ENCODE measurements at regions not wholly inside any gene's neighbourhood (a gene's known extent, or its start where the extent isn't known, plus 50 kb on each side); places are given as distances from the start of the nearest gene placed in this dataset.

DNA sequence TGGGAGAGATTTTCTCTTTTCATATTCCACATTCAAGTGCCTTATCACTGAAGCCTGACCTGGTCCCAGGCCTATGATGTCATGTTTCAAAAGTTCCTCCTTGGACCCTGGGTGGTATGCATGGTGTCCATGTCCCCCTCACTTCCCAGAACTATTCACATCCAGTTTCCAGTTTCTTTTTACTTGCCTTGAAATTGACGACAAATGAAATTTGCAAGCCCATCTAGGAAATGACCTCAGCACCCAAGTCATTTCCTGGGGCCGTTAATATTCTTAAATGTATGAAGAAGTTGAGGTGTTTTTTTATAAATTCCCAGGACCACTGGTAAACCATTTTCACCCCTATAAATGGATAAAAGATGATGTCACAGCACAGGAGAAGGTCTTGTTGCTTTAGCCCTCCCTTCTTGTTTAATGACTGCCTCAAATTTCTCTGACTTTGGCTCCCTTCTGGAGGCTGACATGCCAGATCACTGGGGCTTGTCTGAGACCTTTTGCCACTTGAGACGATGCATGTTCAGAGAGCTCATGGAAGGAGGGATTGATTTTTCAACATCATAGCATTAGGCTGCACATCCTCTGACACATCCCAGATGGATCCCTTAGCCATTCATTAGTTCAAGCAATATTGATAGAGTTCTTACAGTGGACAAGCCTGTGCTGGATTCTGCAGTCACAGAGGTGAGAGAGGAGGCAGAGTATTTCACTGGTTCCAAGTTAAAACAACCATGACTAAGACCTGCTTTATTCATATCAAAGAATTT lies 221.3 kb downstream of the PLPP3 start:
- TF ChIP-seq EZH2 (IDR thresholded peaks at IDR 0.05; ENCODE audit: borderline replicate concordance, low read length) = no peak
- TF ChIP-seq, protein P1, sequence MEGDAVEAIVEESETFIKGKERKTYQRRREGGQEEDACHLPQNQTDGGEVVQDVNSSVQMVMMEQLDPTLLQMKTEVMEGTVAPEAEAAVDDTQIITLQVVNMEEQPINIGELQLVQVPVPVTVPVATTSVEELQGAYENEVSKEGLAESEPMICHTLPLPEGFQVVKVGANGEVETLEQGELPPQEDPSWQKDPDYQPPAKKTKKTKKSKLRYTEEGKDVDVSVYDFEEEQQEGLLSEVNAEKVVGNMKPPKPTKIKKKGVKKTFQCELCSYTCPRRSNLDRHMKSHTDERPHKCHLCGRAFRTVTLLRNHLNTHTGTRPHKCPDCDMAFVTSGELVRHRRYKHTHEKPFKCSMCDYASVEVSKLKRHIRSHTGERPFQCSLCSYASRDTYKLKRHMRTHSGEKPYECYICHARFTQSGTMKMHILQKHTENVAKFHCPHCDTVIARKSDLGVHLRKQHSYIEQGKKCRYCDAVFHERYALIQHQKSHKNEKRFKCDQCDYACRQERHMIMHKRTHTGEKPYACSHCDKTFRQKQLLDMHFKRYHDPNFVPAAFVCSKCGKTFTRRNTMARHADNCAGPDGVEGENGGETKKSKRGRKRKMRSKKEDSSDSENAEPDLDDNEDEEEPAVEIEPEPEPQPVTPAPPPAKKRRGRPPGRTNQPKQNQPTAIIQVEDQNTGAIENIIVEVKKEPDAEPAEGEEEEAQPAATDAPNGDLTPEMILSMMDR (IDR thresholded peaks at IDR 0.05; ENCODE audit: low read length) = no peak
